ENCODE measurements at regions not wholly inside any gene's neighbourhood (a gene's known extent, or its start where the extent isn't known, plus 50 kb on each side); places are given as distances from the start of the nearest gene placed in this dataset.

- no peaks in the 10 kb centered on the region for H3K36me3 Mint-ChIP-seq (ENCODE audit: insufficient read depth in 1 of 3, low read depth in 3 of 3)
- no peaks in the 10 kb centered on the region for H4K20me1 ChIP-seq (ENCODE audit: control insufficient read depth, insufficient read depth, insufficient read length)
- no peaks in the 10 kb centered on the region for H3K4me1 ChIP-seq (ENCODE audit: insufficient read depth, low read length)
- no peak overlapping the region for H3K9ac ChIP-seq (ENCODE audit: extremely low read depth, insufficient read length, low read length)
- no peak overlapping the region for H3T11ph ChIP-seq (ENCODE audit: low read length)
- no peak overlapping the region for H4K91ac ChIP-seq (ENCODE audit: insufficient read length, low read depth, low read length)
- no peak overlapping the region for H3K23ac ChIP-seq (ENCODE audit: insufficient read length, low read depth, low read length)
- no peak for TF ChIP-seq CTCF (conservative IDR thresholded peaks at IDR 0.05)
- no peak overlapping the region for H2BK120ac ChIP-seq (ENCODE audit: low read depth, low read length, poor library complexity, severe bottlenecking)
- H3K4me1 Mint-ChIP-seq = peaks cover 0 to 2% of the 10 kb centered on the region in 2 experiments; a peak in 1 of 4 replicates
- WGBS (ENCODE audit: extremely low coverage, insufficient read length, low lambda C conversion rate) = no CpG with 5 or more reads among the region's 4 CpGs
- H2BK15ac ChIP-seq (ENCODE audit: low read depth, low read length) = no peak overlapping the region
- no peak overlapping the region for H3K4ac ChIP-seq (ENCODE audit: low read depth, low read length)
- no peak for DNase-seq
- H3K27ac Mint-ChIP-seq = no peak overlapping the region; a peak in 1 of 7 replicates
- no peaks in the 10 kb centered on the region for H3K27me3 ChIP-seq (ENCODE audit: insufficient read depth, low read length)
- H2BK20ac ChIP-seq (ENCODE audit: low read depth, low read length, poor library complexity, severe bottlenecking) = no peak overlapping the region
- no peak overlapping the region for H2AFZ ChIP-seq (ENCODE audit: low read length)
- H3K79me1 ChIP-seq (ENCODE audit: insufficient read depth, low read depth, low read length, poor library complexity, severe bottlenecking) = no peaks in the 10 kb centered on the region
- no peaks in the 10 kb centered on the region for H3K9me3 Mint-ChIP-seq
- no peaks in the 10 kb centered on the region for H3K23me2 ChIP-seq (ENCODE audit: insufficient read length, low read depth, low read length, poor library complexity, severe bottlenecking)
- no peak overlapping the region for H4K8ac ChIP-seq (replicated peaks; ENCODE audit: insufficient read length, low read depth, low read length)
- H2BK5ac ChIP-seq (ENCODE audit: insufficient read length, low read length) = no peak overlapping the region
- no peaks in the 10 kb centered on the region for H3K9me3 ChIP-seq (ENCODE audit: control insufficient read depth, low read depth, low read length)
- no peak overlapping the region for H3K18ac ChIP-seq (ENCODE audit: insufficient read length, low read depth, low read length)
- no peak overlapping the region for H3K4me3 Mint-ChIP-seq
- no peak overlapping the region for H3K14ac ChIP-seq (ENCODE audit: insufficient read depth, low read length)
- H2AK5ac ChIP-seq (ENCODE audit: insufficient read length, low read length) = no peak overlapping the region
- H4K5ac ChIP-seq (ENCODE audit: insufficient read length, low read depth, low read length) = no peak overlapping the region
- H3K4me2 ChIP-seq (ENCODE audit: insufficient read depth, insufficient read length, low read length) = no peak overlapping the region
- H2BK12ac ChIP-seq (ENCODE audit: insufficient read length, low read depth, low read length) = no peak overlapping the region
- H3K56ac ChIP-seq (ENCODE audit: insufficient read length, low read depth, low read length) = no peak overlapping the region
- H3K79me2 ChIP-seq (ENCODE audit: insufficient read depth, low read length) = no peaks in the 10 kb centered on the region
- no peaks in the 10 kb centered on the region for H3K27me3 Mint-ChIP-seq (ENCODE audit: low read depth)
- H3K27ac ChIP-seq (ENCODE audit: insufficient read length, low read depth, low read length) = no peak overlapping the region
These were observed 106.4 kb downstream of the CH25H start for GRCh38 chr10:89100680-89101079.
